H1 (cell line): ENCODE measurements at regions not wholly inside any gene's neighbourhood (a gene's known extent, or its start where the extent isn't known, plus 50 kb on each side); places are given as distances from the start of the nearest gene placed in this dataset.

Source experiments
- CTCF ChIA-PET: fragments of 300-600 bp; sonication (Branson Sonifier 250); formaldehyde crosslinking; loops from one replicate; lab custom pipeline; 2021; ENCODE audit not compliant: partially characterized antibody; lab: Charles Lee
- POLR2A ChIA-PET: fragments of 300-600 bp; sonication (Branson Sonifier 250); formaldehyde crosslinking; loops from one replicate; lab custom pipeline; 2021; ENCODE audit warnings: inconsistent platforms; ENCODE audit not compliant: partially characterized antibody; lab: Charles Lee
- DNase-seq, 2 experiments: peaks; one replicate each; pipeline versions ENCODE4 v3.0.0 to v3.0.0-alpha.2; 2010 to 2022; ENCODE audit warnings: low spot score in 2 of 2, low read depth in 1 of 2, mixed read lengths in 1 of 2
- FAIRE-seq: peaks from 2 replicates; lab custom pipeline; 2011; peaks lifted over from hg19 to GRCh38; lab: Jason Lieb, UNC
- H2AFZ ChIP-seq: 2 replicates; pipeline ENCODE4 v1.8.1; 2012; ENCODE audit warnings: low read length, inconsistent platforms
- H2AK5ac ChIP-seq: 2 replicates; pipeline ENCODE4 v1.6.1; 2013; ENCODE audit warnings: low read depth, low read length
- H2BK120ac ChIP-seq: replicated peaks from 2 replicates; pipeline ENCODE3; 2013; ENCODE audit warnings: low read depth, low read length, inconsistent platforms
- H2BK12ac ChIP-seq: 2 replicates; pipeline ENCODE4 v1.6.1; 2013; ENCODE audit warnings: low read depth, low read length
- H2BK15ac ChIP-seq: 2 replicates; pipeline ENCODE4 v1.6.1; 2013; ENCODE audit warnings: low read length
- H2BK20ac ChIP-seq: 2 replicates; pipeline ENCODE4 v1.6.1; 2013; ENCODE audit warnings: low read length
- H2BK5ac ChIP-seq: 2 replicates; pipeline ENCODE4 v1.6.1; 2013; ENCODE audit warnings: low read depth, low read length
- H3K14ac ChIP-seq: 2 replicates; pipeline ENCODE4 v1.6.1; 2013; ENCODE audit warnings: inconsistent platforms; ENCODE audit not compliant: insufficient read length
- H3K18ac ChIP-seq: 2 replicates; pipeline ENCODE4 v1.6.1; 2013; ENCODE audit warnings: low read length; ENCODE audit errors: extremely low read depth
- H3K23ac ChIP-seq: 2 replicates; pipeline ENCODE4 v1.6.1; 2013; ENCODE audit warnings: inconsistent platforms; ENCODE audit not compliant: insufficient read length
- H3K23me2 ChIP-seq: 2 replicates; pipeline ENCODE4 v1.6.1; 2013; ENCODE audit warnings: low read depth, low read length
- H3K27ac ChIP-seq: 2 replicates; pipeline ENCODE4 v1.6.1; 2011; ENCODE audit warnings: low read depth, low read length, inconsistent platforms
- H3K27me3 ChIP-seq, 4 experiments: replicated peaks in 1 of 4; 1 replicate in 1 of 4; 2 replicates in 3 of 4; pipeline versions ENCODE4 v1.6.1 to v1.8.1; 2011 to 2013; ENCODE audit warnings: low read length in 3 of 4, mild to moderate bottlenecking in 3 of 4, inconsistent platforms in 2 of 4, mixed read lengths in 2 of 4, moderate library complexity in 1 of 4; ENCODE audit not compliant: control insufficient read depth in 3 of 4, insufficient read depth in 3 of 4; ENCODE audit errors: extremely low read depth in 1 of 4
- H3K36me3 ChIP-seq, 4 experiments: 2 replicates each; pipeline versions ENCODE4 v1.6.1 to v1.8.1; 2011 to 2013; ENCODE audit warnings: mild to moderate bottlenecking in 4 of 4, low read length in 3 of 4, moderate library complexity in 2 of 4, control low read depth in 1 of 4, inconsistent platforms in 1 of 4; ENCODE audit not compliant: insufficient read depth in 4 of 4, control insufficient read depth in 2 of 4
- H3K4ac ChIP-seq: replicated peaks from 2 replicates; pipeline ENCODE3; 2013; ENCODE audit warnings: low read length, low read depth, mixed read lengths, inconsistent platforms; ENCODE audit not compliant: insufficient read length
- H3K4me1 ChIP-seq, 4 experiments: replicated peaks in 1 of 4; 1 replicate in 1 of 4; 2 replicates in 3 of 4; pipeline versions ENCODE4 v1.6.1 to v1.8.1; 2011 to 2013; ENCODE audit warnings: low read length in 3 of 4, inconsistent platforms in 2 of 4, mixed read lengths in 1 of 4; ENCODE audit not compliant: insufficient read depth in 4 of 4, control insufficient read depth in 3 of 4
- H3K4me2 ChIP-seq, 2 experiments: 2 replicates each; pipeline versions ENCODE4 v1.6.1 to v1.8.1; 2011 to 2013; ENCODE audit warnings: low read depth in 2 of 2, low read length in 2 of 2, control low read depth in 1 of 2, inconsistent platforms in 1 of 2, mild to moderate bottlenecking in 1 of 2; ENCODE audit not compliant: insufficient read depth in 1 of 2
- H3K4me3 ChIP-seq, 4 experiments: fragments of 200-600, 300-600 bp in 1 of 4; sonication (generic), shearing (Covaris generic), sonication (Bioruptor Twin) in 1 of 4; 2 replicates each; pipeline versions ENCODE4 v1.5.1 to v1.8.1; 2011 to 2016; ENCODE audit warnings: low read length in 4 of 4, low read depth in 3 of 4, control low read depth in 2 of 4, inconsistent platforms in 2 of 4, mild to moderate bottlenecking in 2 of 4, mixed read lengths in 1 of 4, moderate library complexity in 1 of 4; ENCODE audit not compliant: insufficient read depth in 2 of 4; ENCODE audit errors: extremely low read depth in 1 of 4
- H3K56ac ChIP-seq: replicated peaks from 2 replicates; pipeline ENCODE3; 2013; ENCODE audit warnings: low read depth, mild to moderate bottlenecking, mixed read lengths, low read length, inconsistent platforms; ENCODE audit not compliant: insufficient read length
- H3K79me1 ChIP-seq: 2 replicates; pipeline ENCODE4 v1.6.1; 2013; ENCODE audit warnings: low read depth, low read length, control low read depth
- H3K79me2 ChIP-seq, 2 experiments: 2 replicates each; pipeline versions ENCODE4 v1.6.1 to v1.8.1; 2012 to 2013; ENCODE audit warnings: low read length in 2 of 2, mild to moderate bottlenecking in 2 of 2, inconsistent platforms in 1 of 2; ENCODE audit not compliant: insufficient read depth in 2 of 2, control insufficient read depth in 1 of 2
- H3K9ac ChIP-seq, 4 experiments: replicated peaks in 1 of 4; 1 replicate in 1 of 4; 2 replicates in 3 of 4; pipeline versions ENCODE4 v1.6.1 to v1.8.1; 2011 to 2013; ENCODE audit warnings: low read depth in 3 of 4, low read length in 3 of 4, control low read depth in 2 of 4, mild to moderate bottlenecking in 2 of 4, moderate library complexity in 2 of 4, inconsistent platforms in 1 of 4; ENCODE audit errors: extremely low read depth in 1 of 4
- H3K9me3 ChIP-seq, 2 experiments: 2 replicates each; pipeline versions ENCODE4 v1.6.1 to v1.8.1; 2012 to 2013; ENCODE audit warnings: mild to moderate bottlenecking in 2 of 2, moderate library complexity in 2 of 2, control low read depth in 1 of 2, inconsistent platforms in 1 of 2, low read depth in 1 of 2, low read length in 1 of 2, mixed read lengths in 1 of 2; ENCODE audit not compliant: insufficient read depth in 2 of 2
- H4K20me1 ChIP-seq, 2 experiments: replicated peaks in 1 of 2; 2 replicates each; pipeline versions ENCODE3 to v1.8.1; 2011 to 2013; ENCODE audit warnings: inconsistent platforms in 2 of 2, low read length in 2 of 2, mild to moderate bottlenecking in 1 of 2; ENCODE audit not compliant: insufficient read depth in 2 of 2, control insufficient read depth in 1 of 2
- H4K5ac ChIP-seq: 2 replicates; pipeline ENCODE4 v1.6.1; 2013; ENCODE audit warnings: low read length, low read depth, mixed read lengths, inconsistent platforms; ENCODE audit not compliant: insufficient read length
- H4K8ac ChIP-seq: 2 replicates; pipeline ENCODE4 v1.8.0; 2013; ENCODE audit warnings: mild to moderate bottlenecking, moderate library complexity, low read length, inconsistent platforms; ENCODE audit not compliant: insufficient read depth; ENCODE audit errors: extremely low read depth
- H4K91ac ChIP-seq: replicated peaks from 2 replicates; pipeline ENCODE3; 2013; ENCODE audit warnings: low read length, mixed read lengths, inconsistent platforms; ENCODE audit not compliant: insufficient read length
- CHD2 ChIP-seq: IDR thresholded peaks from 2 replicates; pipeline ENCODE4 v1.6.1; 2012; ENCODE audit warnings: low read length, improper control_type of control experiment
- CREB1 ChIP-seq: IDR thresholded peaks from 2 replicates; pipeline ENCODE4 v1.6.1; 2012; ENCODE audit warnings: inconsistent platforms
- CTBP2 ChIP-seq: IDR thresholded peaks from 2 replicates; pipeline ENCODE4 v1.7.0; 2011; ENCODE audit warnings: borderline replicate concordance, mild to moderate bottlenecking, moderate library complexity, mixed read lengths, low read length; ENCODE audit not compliant: insufficient read depth, insufficient read length
- HDAC6 ChIP-seq: IDR thresholded peaks from one replicate; pipeline ENCODE4 v1.7.1; 2012; ENCODE audit warnings: low read depth, mild to moderate bottlenecking, inconsistent platforms, low read length, moderate library complexity
- PHF8 ChIP-seq: fragments of 200-600 bp; sonication (generic); conservative IDR thresholded peaks from 2 replicates; pipeline ENCODE4 v1.7.1; 2012; ENCODE audit warnings: low read depth, mild to moderate bottlenecking, inconsistent platforms, low read length, moderate library complexity
- RFX5 ChIP-seq: IDR thresholded peaks from 2 replicates; pipeline ENCODE4 v1.6.1; 2011; ENCODE audit warnings: low read depth, low read length, improper control_type of control experiment, borderline replicate concordance
- SRF ChIP-seq: IDR thresholded peaks from 2 replicates; pipeline ENCODE4 v1.6.1; 2011; ENCODE audit warnings: mild to moderate bottlenecking, low read depth, low read length, moderate library complexity
- TBP ChIP-seq: IDR thresholded peaks from 2 replicates; pipeline ENCODE4 v1.6.1; 2011; ENCODE audit warnings: low read depth, low read length, improper control_type of control experiment
- TF ChIP-seq, protein P1 (sequence below), 3 experiments: IDR thresholded peaks; 1 replicate in 2 of 3; 2 replicates in 1 of 3; pipeline versions ENCODE4 v1.5.1 to v1.6.1; 2011; ENCODE audit warnings: low read length in 3 of 3, mild to moderate bottlenecking in 3 of 3, inconsistent platforms in 2 of 3, low read depth in 1 of 3, moderate library complexity in 1 of 3; ENCODE audit not compliant: insufficient read depth in 1 of 3; ENCODE audit errors: control extremely low read depth in 1 of 3
- TF ChIP-seq, protein P2 (sequence below): IDR thresholded peaks from 2 replicates; pipeline ENCODE4 v1.6.1; 2012; ENCODE audit warnings: low read length, inconsistent platforms

DNA sequence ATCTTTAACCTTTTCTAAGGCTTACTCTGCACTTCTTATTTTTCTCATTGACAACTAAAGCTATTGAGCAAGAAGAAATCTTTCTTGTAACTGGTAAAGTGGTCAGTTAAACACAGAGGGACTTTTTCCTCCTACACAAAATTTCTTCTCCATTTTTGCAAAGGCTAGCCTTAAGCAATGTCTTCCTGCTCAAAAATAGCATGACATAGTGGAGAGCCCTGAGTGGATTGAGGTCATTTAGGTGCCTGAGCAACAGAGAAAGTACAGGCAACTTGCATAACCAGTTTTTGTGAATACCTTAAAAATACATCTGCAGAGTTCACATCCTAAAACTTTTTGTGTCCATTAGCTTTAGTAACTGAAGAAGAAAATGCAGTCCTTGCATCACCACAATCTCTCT lies 144.7 kb upstream of the TTC14 start:
- H4K91ac ChIP-seq: no peak overlapping the region
- CTCF ChIA-PET: interaction anchor here (0.9 to 1.3 kb wide), 2 partner anchors 71 to 258 kb away, joined by 3 to 4 read pairs; no protein-coding TSS in a partner anchor

More for the DNA sequence above, 144.7 kb upstream of the TTC14 start:
- Histone ChIP-seq H2BK20ac (no peak overlapping the region), H2BK120ac (no peak overlapping the region), H2AK5ac (no peak overlapping the region), H3K18ac (no peak overlapping the region), H2BK15ac (no peak overlapping the region), H3K4me3 (no peak overlapping the region), H3K56ac (no peak overlapping the region), H3K9me3 (no peaks in the 10 kb centered on the region), H3K4me1 (no peaks in the 10 kb centered on the region), H2BK5ac (no peak overlapping the region), H3K4me2 (no peak overlapping the region), H3K14ac (no peak overlapping the region), H3K23ac (no peak overlapping the region), H4K20me1 (no peaks in the 10 kb centered on the region), H2AFZ (no peak overlapping the region), H3K9ac (no peak overlapping the region), H3K4ac (no peak overlapping the region), H3K27ac (no peak overlapping the region), H3K79me1 (no peaks in the 10 kb centered on the region), H4K8ac (no peak overlapping the region), H3K27me3 (no peaks in the 10 kb centered on the region), H3K23me2 (no peaks in the 10 kb centered on the region), H4K5ac (no peak overlapping the region), H3K79me2 (no peaks in the 10 kb centered on the region), H3K36me3 (no peaks in the 10 kb centered on the region), H2BK12ac (no peak overlapping the region)
- DNase-seq (no peak), FAIRE-seq (no peak)
- POLR2A ChIA-PET: interaction anchor here (0.6 kb wide), 2 partner anchors 22 to 520 kb away, joined by 3 read pairs; no protein-coding TSS in a partner anchor
- TF ChIP-seq PHF8 (no peak), CREB1 (no peak), CHD2 (no peak), SRF (no peak), HDAC6 (no peak), TBP (no peak), RFX5 (no peak), CTBP2 (no peak)
- TF ChIP-seq, protein P1, sequence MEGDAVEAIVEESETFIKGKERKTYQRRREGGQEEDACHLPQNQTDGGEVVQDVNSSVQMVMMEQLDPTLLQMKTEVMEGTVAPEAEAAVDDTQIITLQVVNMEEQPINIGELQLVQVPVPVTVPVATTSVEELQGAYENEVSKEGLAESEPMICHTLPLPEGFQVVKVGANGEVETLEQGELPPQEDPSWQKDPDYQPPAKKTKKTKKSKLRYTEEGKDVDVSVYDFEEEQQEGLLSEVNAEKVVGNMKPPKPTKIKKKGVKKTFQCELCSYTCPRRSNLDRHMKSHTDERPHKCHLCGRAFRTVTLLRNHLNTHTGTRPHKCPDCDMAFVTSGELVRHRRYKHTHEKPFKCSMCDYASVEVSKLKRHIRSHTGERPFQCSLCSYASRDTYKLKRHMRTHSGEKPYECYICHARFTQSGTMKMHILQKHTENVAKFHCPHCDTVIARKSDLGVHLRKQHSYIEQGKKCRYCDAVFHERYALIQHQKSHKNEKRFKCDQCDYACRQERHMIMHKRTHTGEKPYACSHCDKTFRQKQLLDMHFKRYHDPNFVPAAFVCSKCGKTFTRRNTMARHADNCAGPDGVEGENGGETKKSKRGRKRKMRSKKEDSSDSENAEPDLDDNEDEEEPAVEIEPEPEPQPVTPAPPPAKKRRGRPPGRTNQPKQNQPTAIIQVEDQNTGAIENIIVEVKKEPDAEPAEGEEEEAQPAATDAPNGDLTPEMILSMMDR (IDR thresholded peaks at IDR 0.05; ENCODE audit: control extremely low read depth in 1 of 3, insufficient read depth in 1 of 3, low read depth in 1 of 3, low read length in 3 of 3): no peak
- TF ChIP-seq, protein P2, sequence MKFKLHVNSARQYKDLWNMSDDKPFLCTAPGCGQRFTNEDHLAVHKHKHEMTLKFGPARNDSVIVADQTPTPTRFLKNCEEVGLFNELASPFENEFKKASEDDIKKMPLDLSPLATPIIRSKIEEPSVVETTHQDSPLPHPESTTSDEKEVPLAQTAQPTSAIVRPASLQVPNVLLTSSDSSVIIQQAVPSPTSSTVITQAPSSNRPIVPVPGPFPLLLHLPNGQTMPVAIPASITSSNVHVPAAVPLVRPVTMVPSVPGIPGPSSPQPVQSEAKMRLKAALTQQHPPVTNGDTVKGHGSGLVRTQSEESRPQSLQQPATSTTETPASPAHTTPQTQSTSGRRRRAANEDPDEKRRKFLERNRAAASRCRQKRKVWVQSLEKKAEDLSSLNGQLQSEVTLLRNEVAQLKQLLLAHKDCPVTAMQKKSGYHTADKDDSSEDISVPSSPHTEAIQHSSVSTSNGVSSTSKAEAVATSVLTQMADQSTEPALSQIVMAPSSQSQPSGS: no peak
